Caki2 (cell line): ENCODE measurements at regions not wholly inside any gene's neighbourhood (a gene's known extent, or its start where the extent isn't known, plus 50 kb on each side); places are given as distances from the start of the nearest gene placed in this dataset.
"Not testable (repeated sequence)": the region's sequence is repeated elsewhere in the genome, so short reads cannot be mapped to it uniquely, and the experiment has no call there.

Experiments
- DNase-seq: peaks from one replicate; pipeline ENCODE4 v3.0.0-alpha.2; 2015; ENCODE audit warnings: low read depth
- in situ Hi-C: cut with HindIII; loops from 2 replicates; pipeline ENCODE4 v1.10.0; 2016; ENCODE audit warnings: low sequenced_read_pairs, low pct_unique_long_range_greater_than_20kb, mixed read lengths

GRCh38 chr13:60275208-60275607 is 111.5 kb upstream of the DIAPH3 start:
- in situ Hi-C loops, result no loop called here
- DNase-seq, result no peak

GRCh38 chr13:60280524-60280923 is 116.5 kb upstream of the TDRD3 start:
- in situ Hi-C loops, DNase-seq: not testable (repeated sequence)

- in situ Hi-C loops, result no loop called here
- DNase-seq, result no peak
Measured at GRCh38 chr13:60282186-60282585, 114.8 kb upstream of the TDRD3 start.

GRCh38 chr13:60282708-60283107 is 114.3 kb upstream of the TDRD3 start:
- in situ Hi-C loops, result no loop called here
- no peak for DNase-seq

GRCh38 chr13:60286707-60287106 is 110.3 kb upstream of the TDRD3 start:
- in situ Hi-C loops, result no loop called here
- no peak for DNase-seq

- in situ Hi-C loops, result no loop called here
- no peak for DNase-seq
Measured at GRCh38 chr13:60288569-60288968, 108.5 kb upstream of the TDRD3 start.

GRCh38 chr13:60303166-60303565 is 93.9 kb upstream of the TDRD3 start:
- in situ Hi-C loops, result no loop called here
- DNase-seq, result no peak

GRCh38 chr13:60311527-60311926 is 85.5 kb upstream of the TDRD3 start:
- in situ Hi-C loops, result no loop called here
- DNase-seq, result no peak

GRCh38 chr13:60312851-60313505 is 84.0 kb upstream of the TDRD3 start:
- DNase-seq, result no peak
- in situ Hi-C loops, result no loop called here

- in situ Hi-C loops, result no loop called here
- no peak for DNase-seq
Measured at GRCh38 chr13:60318186-60318585, 78.8 kb upstream of the TDRD3 start.

- in situ Hi-C loops, result no loop called here
- DNase-seq, result peak; percentile 16
Measured at GRCh38 chr13:60324131-60324530, 72.9 kb upstream of the TDRD3 start.

- in situ Hi-C loops, result no loop called here
Measured at GRCh38 chr13:60326273-60326672, 70.7 kb upstream of the TDRD3 start.

GRCh38 chr13:60327511-60327910 is 69.5 kb upstream of the TDRD3 start:
- in situ Hi-C loops, result no loop called here

More at GRCh38 chr13:60326273-60326672, 70.7 kb upstream of the TDRD3 start:
- no peak for DNase-seq

GRCh38 chr13:60328073-60328472 is 68.9 kb upstream of the TDRD3 start:
- in situ Hi-C loops, result no loop called here
- no peak for DNase-seq

More at GRCh38 chr13:60327511-60327910, 69.5 kb upstream of the TDRD3 start:
- no peak for DNase-seq

GRCh38 chr13:60329221-60329923 is 67.6 kb upstream of the TDRD3 start:
- peak; percentile 27 for DNase-seq
- in situ Hi-C loops, result no loop called here

GRCh38 chr13:60331249-60332012 is 65.6 kb upstream of the TDRD3 start:
- in situ Hi-C loops, result no loop called here
- DNase-seq, result no peak

GRCh38 chr13:60332682-60333081 is 64.3 kb upstream of the TDRD3 start:
- in situ Hi-C loops, result no loop called here
- DNase-seq, result no peak

GRCh38 chr13:60334310-60334709 is 62.7 kb upstream of the TDRD3 start:
- no peak for DNase-seq
- in situ Hi-C loops, result no loop called here

GRCh38 chr13:60335531-60335930 is 61.5 kb upstream of the TDRD3 start:
- in situ Hi-C loops, result no loop called here
- no peak for DNase-seq
